ENCODE measurements at regions not wholly inside any gene's neighbourhood (a gene's known extent, or its start where the extent isn't known, plus 50 kb on each side); places are given as distances from the start of the nearest gene placed in this dataset.

DNA sequence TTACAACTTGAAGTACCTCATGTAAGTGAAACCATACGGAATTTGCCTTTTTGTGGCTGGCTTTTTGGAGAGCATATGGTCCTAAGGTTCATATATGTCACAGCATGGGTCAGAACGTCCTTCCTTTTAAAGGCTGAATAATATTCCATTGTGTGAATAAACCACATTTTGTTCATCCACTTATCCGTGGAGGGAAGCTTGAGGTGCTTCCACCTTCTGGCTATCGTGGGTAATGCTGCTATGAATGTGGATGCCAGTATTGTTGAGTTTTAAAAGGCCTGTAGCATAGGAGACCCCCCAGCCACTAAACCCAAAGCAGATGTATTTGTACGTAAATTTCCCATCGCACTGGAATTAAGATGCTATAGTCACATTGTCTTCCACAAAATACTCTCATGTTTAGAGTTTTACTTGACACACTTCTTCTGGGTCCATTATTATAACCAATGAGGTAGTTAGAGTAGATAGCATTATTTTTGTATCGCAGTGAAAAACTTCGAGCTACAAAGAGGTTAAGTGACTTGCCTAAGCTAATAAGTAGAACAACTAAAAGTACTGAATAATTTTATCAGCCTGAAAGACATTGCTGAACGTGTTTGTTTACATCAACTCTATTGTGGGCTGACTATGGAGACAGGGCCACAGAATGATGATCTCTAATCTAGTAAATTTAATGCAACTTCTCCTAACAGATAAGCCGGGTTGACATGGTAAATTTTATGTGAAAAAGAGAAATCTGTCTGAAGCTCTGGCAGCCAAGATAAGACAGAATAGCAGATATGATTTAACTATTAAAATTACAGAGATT is 183.0 kb upstream of the CTBP2 start:
- TF ChIP-seq, protein P1, sequence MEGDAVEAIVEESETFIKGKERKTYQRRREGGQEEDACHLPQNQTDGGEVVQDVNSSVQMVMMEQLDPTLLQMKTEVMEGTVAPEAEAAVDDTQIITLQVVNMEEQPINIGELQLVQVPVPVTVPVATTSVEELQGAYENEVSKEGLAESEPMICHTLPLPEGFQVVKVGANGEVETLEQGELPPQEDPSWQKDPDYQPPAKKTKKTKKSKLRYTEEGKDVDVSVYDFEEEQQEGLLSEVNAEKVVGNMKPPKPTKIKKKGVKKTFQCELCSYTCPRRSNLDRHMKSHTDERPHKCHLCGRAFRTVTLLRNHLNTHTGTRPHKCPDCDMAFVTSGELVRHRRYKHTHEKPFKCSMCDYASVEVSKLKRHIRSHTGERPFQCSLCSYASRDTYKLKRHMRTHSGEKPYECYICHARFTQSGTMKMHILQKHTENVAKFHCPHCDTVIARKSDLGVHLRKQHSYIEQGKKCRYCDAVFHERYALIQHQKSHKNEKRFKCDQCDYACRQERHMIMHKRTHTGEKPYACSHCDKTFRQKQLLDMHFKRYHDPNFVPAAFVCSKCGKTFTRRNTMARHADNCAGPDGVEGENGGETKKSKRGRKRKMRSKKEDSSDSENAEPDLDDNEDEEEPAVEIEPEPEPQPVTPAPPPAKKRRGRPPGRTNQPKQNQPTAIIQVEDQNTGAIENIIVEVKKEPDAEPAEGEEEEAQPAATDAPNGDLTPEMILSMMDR (IDR thresholded peaks at IDR 0.05): peak in 4 of 5 experiments; percentile 20 to 33 (median 30)
- no peak for TF ChIP-seq POLR2A (IDR thresholded peaks at IDR 0.05)
